ENCODE measurements at regions not wholly inside any gene's neighbourhood (a gene's known extent, or its start where the extent isn't known, plus 50 kb on each side); places are given as distances from the start of the nearest gene placed in this dataset.

- no peak for FAIRE-seq
Observed at GRCh38 chr14:101460986-101461750, 100.1 kb upstream of the DIO3 start.

GRCh38 chr14:101461891-101462290 is 99.4 kb upstream of the DIO3 start:
- FAIRE-seq: no peak

GRCh38 chr14:101462726-101463565 is 98.3 kb upstream of the DIO3 start:
- FAIRE-seq: no peak

- no peak for FAIRE-seq
Observed at GRCh38 chr14:101463566-101464171, 97.6 kb upstream of the DIO3 start.

- no peak for FAIRE-seq
Observed at GRCh38 chr14:101464310-101464983, 96.8 kb upstream of the DIO3 start.

- FAIRE-seq: no peak
Observed at GRCh38 chr14:101464984-101465794, 96.1 kb upstream of the DIO3 start.

- FAIRE-seq: no peak
Observed at GRCh38 chr14:101465795-101466448, 95.4 kb upstream of the DIO3 start.

GRCh38 chr14:101466456-101467180 is 94.7 kb upstream of the DIO3 start:
- FAIRE-seq: no peak

- no peak for FAIRE-seq
Observed at GRCh38 chr14:101467181-101467926, 93.9 kb upstream of the DIO3 start.

- no peak for FAIRE-seq
Observed at GRCh38 chr14:101469382-101470247, 91.7 kb upstream of the DIO3 start.

- FAIRE-seq: no peak
Observed at GRCh38 chr14:101470266-101470665, 91.0 kb upstream of the DIO3 start.

GRCh38 chr14:101471723-101472517 is 89.4 kb upstream of the DIO3 start:
- FAIRE-seq: no peak

GRCh38 chr14:101472518-101472849 is 88.8 kb upstream of the DIO3 start:
- FAIRE-seq: no peak

GRCh38 chr14:101473045-101473729 is 88.1 kb upstream of the DIO3 start:
- FAIRE-seq: no peak

- FAIRE-seq: no peak
Observed at GRCh38 chr14:101473795-101474562, 87.3 kb upstream of the DIO3 start.

- FAIRE-seq: no peak
Observed at GRCh38 chr14:101474563-101475455, 86.5 kb upstream of the DIO3 start.
